Fibroblast of villous mesenchyme (primary cell): ENCODE measurements at regions not wholly inside any gene's neighbourhood (a gene's known extent, or its start where the extent isn't known, plus 50 kb on each side); places are given as distances from the start of the nearest gene placed in this dataset.
"Not testable (repeated sequence)": the region's sequence is repeated elsewhere in the genome, so short reads cannot be mapped to it uniquely, and the experiment has no call there.

ENCODE experiments used
- DNase-seq: peaks from one replicate; pipeline ENCODE4 v3.0.0-alpha.2; 2010; ENCODE audit warnings: low read depth
- H3K4me3 ChIP-seq: 2 replicates; pipeline ENCODE4 v1.5.1; 2011; ENCODE audit warnings: low read depth, mild to moderate bottlenecking, low read length
- TF ChIP-seq, protein P1 (sequence below): IDR thresholded peaks from 2 replicates; pipeline ENCODE4 v1.5.1; 2012; ENCODE audit warnings: low read depth, mild to moderate bottlenecking, low read length; ENCODE audit not compliant: insufficient read depth

DNA sequence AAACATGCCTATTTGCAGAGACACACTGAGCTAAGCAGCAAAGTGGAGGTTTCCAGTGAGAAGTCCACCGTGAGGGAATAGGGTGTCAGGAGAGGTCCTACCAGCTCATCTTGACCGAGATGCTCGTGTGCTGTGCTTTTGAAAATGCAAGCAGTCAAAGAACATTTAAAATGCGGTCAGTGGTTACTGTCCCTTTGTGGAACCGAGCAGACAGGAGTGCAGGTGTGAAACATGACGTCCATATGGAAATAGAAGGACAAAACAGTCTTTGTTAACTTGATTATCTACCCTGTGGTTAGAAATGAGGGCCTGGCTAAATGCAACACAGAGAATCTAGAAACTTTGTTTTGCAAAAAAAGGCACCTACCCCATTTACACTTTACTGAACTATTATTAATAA, 473.3 kb downstream of the SPATA31A6 start:
- not testable (repeated sequence) for H3K4me3 ChIP-seq, DNase-seq

DNA sequence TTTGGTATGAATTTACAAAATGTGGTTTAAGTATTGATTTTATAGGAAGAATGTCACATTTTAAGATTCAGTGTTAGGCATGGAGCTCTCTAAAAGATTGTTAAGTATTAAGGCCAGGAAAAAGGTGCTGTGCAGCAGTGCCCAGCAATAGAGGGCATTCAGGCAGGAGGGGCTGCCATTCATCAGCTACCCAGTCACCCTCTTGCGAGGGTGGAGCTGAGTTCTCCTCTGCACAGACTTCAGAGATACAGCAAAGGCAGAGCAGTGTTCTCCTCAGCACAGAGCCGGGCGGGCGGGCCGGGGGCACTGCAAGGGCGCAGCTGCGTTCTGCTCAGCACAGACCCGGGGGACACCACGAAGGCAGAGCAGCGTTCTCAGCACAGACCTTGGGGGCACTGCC, 474.0 kb downstream of the SPATA31A6 start:
- not testable (repeated sequence) for H3K4me3 ChIP-seq, DNase-seq

DNA sequence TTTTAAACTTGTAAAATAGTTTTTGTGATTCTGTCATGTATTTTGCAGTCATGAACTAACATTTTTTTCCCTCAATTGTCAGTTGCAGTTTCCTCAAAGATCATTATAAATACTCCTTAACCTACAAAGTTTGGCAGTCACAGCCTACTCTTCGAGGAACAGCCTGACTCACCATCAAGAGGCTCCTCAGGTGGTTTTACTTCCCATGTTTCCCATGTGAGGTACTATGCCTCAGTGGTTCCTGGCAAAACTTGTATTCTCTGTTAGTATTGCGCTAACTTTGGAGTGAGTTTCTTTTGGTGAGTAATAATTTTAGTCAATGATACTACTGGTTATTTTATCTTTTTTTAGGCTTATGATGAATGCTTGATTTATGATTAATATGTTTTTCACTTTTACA, 513.7 kb downstream of the SPATA31A6 start:
- DNase-seq, H3K4me3 ChIP-seq: not testable (repeated sequence)

DNA sequence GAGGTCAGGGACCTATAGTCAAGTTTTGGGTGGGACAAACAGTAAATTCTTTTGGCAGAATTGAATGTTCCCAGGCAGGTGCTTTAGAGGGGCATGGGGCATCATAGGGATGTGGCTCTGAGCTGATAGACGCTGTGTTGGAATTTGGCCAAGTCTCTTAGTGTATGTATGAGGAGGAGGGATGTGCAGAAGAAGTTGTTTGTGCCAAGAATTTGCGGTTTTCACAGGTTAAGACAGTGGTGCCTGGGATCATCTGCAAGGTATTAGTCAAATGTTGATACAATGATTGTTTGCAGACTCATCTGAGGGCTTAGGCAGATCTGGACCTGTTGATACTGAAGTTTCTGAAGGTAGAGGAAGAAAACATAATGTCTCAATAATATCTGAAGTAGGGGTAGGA, 519.4 kb downstream of the SPATA31A6 start:
- H3K4me3 ChIP-seq, DNase-seq: not testable (repeated sequence)

DNA sequence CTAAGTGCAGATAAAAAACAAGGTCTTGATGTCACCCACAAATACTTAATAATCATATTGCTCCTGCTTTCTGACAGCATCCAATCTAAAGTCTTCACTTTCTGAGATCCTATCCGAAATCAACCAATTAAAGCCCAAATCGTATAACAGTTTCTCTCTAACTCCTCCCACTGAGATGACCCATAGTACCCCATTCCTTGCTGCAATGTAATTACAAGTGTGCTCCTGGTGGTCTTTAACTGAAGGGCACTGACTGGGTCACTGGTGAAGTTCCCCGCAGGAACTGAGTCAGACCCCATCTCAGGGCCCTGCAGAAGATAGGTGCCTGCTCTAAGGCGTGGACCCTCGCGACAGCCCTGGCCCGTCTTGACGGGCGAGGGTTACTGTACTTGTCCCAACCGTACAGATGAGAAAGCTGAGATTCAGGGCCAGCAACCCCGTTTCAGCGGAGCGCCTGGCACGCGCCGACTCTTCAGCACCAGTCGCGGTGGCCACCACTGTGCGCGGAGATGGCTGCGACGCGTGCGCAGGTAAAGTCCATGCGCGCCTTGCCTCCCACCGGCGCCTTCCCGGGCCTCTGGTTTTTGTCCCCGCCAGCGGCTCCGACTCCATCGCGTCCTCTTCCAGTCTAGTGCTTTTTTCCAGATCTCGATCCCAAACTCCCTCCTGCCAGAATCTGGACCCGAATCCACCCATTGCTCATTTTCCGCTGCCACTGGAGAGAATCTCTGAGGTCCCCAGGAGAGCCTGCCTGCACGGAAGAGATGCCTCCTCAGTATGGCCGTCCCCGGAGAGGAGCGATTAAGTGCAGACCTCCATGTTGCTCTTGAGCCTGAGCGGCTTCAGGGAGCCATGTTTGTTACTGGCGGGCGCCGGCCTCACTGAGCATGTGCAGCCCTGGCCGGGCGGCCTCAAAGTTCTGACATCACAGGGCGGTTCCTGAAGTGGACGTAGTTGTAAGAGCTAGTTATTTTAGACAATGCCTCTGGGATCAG, 541.7 kb downstream of the SPATA31A6 start:
- H3K4me3 ChIP-seq, DNase-seq: not testable (repeated sequence)

DNA sequence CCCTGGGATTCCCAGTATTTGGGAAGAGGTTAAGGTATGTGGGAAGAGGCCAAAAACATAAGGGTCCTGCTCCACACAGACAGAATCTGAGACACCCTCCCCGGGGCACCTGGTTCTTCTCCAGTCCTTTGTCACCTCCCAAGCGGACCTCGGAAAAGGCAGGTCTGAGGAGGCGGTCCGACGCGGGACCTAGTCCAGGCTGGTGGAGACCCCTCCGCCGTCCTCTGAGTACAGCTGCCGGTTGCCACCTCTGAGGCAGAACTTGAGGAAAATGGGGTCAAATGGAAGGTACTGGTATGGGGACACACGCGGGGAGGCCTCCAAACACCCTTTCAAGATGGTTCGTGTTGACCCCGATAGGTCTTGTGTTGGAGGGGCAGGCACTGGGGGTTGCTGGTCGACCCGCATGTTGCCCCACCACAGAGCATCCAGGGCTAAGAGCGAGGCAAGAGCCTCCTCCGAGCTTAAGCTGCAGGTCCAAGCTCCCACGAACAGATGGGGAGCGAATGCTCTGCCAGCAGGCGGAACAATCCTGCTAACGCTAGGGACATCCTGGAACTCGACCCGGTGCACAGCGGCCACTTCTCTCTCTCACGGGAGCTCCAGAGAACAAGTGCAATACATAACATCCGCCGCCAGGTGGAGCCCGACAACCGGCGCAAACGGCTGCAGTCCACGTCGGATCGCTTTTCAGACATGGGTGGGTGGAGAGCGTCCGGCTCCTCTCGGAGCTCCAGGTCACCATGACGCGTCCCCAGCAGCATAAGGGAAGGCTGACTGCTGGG, 559.8 kb downstream of the SPATA31A6 start:
- TF ChIP-seq, protein P1, sequence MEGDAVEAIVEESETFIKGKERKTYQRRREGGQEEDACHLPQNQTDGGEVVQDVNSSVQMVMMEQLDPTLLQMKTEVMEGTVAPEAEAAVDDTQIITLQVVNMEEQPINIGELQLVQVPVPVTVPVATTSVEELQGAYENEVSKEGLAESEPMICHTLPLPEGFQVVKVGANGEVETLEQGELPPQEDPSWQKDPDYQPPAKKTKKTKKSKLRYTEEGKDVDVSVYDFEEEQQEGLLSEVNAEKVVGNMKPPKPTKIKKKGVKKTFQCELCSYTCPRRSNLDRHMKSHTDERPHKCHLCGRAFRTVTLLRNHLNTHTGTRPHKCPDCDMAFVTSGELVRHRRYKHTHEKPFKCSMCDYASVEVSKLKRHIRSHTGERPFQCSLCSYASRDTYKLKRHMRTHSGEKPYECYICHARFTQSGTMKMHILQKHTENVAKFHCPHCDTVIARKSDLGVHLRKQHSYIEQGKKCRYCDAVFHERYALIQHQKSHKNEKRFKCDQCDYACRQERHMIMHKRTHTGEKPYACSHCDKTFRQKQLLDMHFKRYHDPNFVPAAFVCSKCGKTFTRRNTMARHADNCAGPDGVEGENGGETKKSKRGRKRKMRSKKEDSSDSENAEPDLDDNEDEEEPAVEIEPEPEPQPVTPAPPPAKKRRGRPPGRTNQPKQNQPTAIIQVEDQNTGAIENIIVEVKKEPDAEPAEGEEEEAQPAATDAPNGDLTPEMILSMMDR, result peak; percentile 74
- DNase-seq, result peak; percentile 54
- H3K4me3 ChIP-seq, result peak overlapping the region; percentile 32

DNA sequence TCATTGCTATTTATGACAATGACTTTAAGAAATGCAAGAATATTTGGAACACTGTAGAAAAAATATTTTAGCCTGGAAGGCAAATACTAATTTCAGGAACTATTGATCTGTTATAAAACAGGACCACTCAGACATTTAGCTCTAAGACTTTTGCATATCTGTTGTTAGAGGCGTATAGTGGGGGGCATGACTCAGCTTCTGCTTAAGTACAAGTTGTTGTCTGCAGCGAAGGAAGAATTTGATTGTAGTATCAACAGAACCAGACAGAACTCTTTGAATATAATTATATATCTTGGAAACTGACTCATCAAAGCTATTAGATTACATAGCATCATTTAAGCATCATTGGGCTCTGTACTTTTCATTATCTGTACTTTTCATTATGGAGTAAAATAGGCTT, 573.8 kb downstream of the SPATA31A6 start:
- H3K4me3 ChIP-seq, DNase-seq: not testable (repeated sequence)

DNA sequence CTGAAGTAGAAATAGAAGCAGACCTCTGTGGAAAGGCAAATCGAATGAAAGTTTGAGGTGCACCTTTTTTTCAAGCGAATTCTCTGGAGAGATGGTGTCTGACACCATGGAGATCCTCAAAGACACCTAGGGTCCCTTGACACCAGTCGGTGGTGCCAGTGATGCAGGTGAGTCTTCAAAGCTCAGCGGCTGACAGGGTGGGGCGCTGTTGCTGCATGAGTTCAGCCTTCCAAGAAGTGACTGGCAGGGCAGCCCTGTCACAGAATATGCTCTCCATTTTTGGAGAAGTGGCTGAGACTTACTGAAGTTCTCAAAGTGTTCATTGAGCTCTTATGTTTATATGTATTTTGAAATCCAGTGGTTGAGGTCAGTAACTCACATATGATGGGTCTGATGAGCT, 575.9 kb downstream of the SPATA31A6 start:
- not testable (repeated sequence) for DNase-seq

DNA sequence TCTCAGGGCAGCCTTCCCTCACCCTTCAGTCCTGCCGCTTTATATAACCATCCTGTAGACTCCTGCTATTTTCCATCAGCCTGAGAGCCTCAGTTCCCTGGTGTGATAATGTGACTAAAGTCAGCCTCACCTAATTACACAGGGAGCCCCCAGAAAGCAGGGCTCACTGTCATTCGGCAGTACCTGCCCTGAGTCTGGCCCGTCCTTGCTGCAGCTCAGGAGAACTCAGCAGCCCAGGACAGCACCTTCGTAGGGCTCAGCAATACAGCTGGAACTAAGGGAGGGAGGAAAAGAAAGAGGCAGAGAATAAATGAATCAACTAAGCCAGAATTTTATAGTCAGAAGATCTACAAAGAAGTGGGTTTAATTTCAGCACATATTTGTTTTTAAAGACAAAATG, 598.7 kb downstream of the SPATA31A6 start:
- H3K4me3 ChIP-seq, DNase-seq: not testable (repeated sequence)

More for the DNA sequence above, 575.9 kb downstream of the SPATA31A6 start:
- not testable (repeated sequence) for H3K4me3 ChIP-seq

DNA sequence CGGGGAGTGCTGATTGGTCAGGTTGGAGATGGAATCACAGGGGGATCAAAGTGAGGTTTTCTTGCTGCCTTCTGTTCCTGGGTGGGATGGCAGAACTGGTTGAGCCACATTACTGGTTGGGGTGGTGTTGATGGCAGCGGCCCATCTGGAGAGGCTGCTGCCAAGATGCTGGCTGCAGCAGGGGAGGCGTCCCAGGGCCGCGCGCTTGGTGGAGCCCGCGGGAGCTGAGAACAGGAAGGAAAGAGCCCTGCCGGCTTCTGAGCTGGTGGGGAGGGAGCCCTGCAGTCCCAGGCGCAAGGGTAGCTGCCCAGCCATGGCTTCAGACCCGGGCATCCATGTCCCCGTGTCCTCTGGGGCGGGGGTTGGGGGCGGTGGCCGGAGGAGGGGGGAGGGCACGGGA, 609.3 kb downstream of the SPATA31A6 start:
- not testable (repeated sequence) for DNase-seq

DNA sequence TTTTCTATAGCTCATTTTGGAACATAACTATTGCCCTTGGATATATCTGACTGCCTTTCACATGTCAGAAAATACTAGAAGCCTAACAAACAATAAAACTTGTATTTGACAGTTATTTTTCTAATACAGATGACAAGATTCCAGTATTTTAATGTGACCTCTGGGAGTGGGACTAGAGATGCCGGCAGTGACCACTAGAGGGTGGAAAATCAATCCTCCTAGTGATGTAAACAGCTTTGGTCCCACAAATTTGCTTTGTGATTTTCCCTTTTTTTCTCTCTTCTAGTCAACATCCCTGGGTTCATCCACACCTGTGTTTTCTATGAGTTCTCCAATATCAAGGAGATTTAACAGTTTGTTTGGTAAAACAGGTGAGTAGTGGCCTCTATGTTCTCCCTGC, 615.1 kb downstream of the SPATA31A6 start:
- not testable (repeated sequence) for DNase-seq, H3K4me3 ChIP-seq

More for the DNA sequence above, 609.3 kb downstream of the SPATA31A6 start:
- H3K4me3 ChIP-seq, result not testable (repeated sequence)

DNA sequence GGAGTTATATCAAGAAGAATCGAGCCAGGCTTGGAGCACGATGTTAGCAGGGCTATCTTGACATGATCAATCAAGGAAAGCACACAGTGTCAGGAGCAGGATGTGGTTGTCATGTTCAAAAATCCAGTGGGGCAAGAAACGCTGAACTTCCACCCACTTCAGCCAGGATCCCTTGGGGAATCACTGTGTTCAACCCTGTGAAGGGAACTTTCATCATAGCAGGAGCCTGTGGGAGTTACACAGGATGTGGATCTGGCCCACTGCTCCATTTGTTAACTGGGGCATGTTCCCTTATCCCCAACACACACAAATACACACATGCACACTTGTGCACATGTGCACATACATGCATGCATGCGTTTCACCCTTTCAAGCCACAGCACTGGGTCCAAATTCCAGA, 619.3 kb downstream of the SPATA31A6 start:
- not testable (repeated sequence) for DNase-seq, H3K4me3 ChIP-seq

DNA sequence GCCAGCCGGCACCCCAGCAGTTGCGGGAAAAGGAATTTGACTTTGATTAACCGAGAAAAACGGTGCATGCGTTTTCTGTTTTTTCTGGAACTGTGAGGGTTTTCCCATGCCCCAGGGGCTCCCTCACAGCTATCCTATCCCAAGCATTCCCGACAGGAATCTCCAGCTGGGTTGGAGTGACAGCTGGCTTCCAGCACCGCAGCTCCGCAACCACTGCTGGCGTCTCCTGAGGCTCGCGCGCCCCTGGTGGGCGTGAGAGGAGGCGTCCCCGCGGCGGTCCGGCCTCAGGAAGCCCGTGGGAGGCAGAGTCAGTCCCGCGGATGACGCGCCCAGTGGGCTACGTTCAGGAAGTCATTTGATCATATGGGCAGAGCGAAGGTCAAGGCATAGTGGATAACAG, 623.2 kb downstream of the SPATA31A6 start:
- not testable (repeated sequence) for H3K4me3 ChIP-seq, DNase-seq

DNA sequence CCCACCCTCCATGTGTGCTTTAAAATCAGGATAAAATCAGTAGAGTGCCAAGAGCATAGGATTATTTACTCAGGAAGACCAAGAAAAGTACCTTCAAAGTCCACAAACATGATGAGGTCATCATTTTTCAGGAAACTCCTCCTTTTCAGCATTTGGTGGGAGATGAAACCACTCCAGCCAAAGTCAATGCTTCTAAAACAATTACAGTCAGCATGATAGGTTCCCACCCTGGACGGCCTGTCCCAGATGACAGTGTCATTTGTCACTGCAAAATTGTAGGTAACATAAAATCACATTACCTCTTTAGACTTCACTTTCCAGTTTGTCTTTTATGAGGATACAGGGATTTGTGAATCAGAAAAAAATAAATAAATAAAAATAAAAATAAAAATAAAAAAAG, 638.0 kb downstream of the SPATA31A6 start:
- H3K4me3 ChIP-seq, DNase-seq: not testable (repeated sequence)

DNA sequence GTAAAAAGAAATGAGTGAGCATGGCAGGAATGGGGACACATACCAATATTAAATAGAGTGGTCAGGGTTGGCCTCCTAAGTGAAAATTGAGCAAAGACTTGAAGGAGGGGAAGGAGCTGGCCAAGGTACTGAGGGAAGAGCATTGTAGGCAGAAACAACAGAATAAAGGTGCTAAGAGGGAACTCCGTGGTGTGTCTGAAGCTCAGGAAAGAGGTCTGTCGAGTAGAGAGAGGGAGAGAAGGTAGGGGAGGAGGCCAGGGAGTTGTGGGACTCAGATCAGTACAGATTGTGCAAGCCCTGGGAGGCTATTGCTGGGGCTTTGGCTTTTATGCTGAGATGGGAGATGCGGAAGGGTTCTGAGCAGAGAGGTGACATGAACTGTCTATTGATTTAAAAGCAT, 664.7 kb downstream of the SPATA31A6 start:
- not testable (repeated sequence) for H3K4me3 ChIP-seq, DNase-seq

DNA sequence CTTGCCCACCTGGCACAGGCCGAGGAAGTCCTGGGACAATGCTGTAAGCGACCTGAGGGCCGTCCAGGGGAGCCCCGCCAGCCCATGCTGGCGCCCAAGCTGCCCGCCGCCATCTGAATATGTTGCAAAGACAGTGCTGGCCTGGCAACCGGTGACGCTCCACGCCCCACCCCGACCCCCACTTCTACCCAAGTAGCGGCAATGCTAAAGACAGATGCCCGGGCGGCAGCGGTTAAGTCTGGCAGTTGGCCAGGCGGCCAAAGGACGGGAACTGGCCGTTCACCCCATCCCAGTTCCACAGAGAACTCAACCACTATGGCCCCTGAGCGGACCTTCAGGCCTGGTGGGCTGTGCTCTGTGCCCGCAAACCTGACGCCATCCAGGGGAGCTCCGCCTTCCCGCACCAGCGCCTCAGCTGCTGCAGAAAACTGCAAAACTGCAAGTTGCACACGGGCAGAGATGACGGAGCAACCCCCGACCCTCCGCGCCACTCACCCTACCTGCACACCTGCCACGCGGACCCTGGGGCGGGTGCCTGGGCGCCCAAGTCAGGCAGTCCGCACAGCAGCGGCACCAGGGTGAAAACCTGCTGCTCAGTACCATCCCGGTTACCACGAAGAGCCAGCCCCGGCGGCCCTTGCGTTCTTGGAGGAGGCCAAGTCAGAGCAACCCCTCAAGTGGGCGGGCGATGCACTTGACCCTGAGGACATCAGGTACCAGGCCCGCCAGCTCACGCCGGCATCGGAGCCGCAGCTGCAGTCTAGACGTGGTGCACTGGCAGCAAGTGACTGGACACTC, 667.6 kb downstream of the SPATA31A6 start:
- not testable (repeated sequence) for H3K4me3 ChIP-seq, DNase-seq

DNA sequence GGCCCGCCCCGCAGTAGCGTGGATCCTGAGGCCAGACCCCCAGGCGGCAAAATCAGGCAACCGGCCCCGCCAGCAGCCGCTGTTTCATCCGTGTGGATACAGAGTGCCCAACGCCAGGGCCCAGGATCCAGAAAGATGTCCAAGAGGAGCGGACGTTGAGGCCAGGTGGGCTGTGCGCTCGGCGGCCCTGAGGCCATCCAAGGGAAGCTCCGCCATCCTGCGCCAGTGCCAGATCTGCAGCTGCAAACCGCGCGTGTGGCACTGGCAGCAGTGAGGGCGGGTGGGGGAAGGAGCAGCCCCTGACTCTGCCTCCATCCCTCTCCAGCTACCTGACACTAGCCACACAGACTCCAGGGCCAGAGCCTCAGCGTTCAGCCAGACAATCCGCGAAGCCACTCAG, 668.2 kb downstream of the SPATA31A6 start:
- not testable (repeated sequence) for DNase-seq, H3K4me3 ChIP-seq
